ENCODE measurements at regions not wholly inside any gene's neighbourhood (a gene's known extent, or its start where the extent isn't known, plus 50 kb on each side); places are given as distances from the start of the nearest gene placed in this dataset.
"Not testable (repeated sequence)": the region's sequence is repeated elsewhere in the genome, so short reads cannot be mapped to it uniquely, and the experiment has no call there.

- Histone ChIP-seq H3K36me3 (no peaks in the 10 kb centered on the region), H3K27me3 (no peaks in the 10 kb centered on the region), H3K27ac (no peak overlapping the region), H3K9me3 (no peaks in the 10 kb centered on the region), H3K4me1 (no peaks in the 10 kb centered on the region), H3K4me3 (no peak overlapping the region)
- no peak for TF ChIP-seq CTCF (IDR thresholded peaks at IDR 0.05)
- intact Hi-C loops (cut with DNase I) = no loop called here
- 44 to 47% methylated on average over 1 of the region's 1 CpG for WGBS, 2 donors
- FAIRE-seq = no peak
- ATAC-seq = no peak
- DNase-seq = no peak
Measured at GRCh38 chr11:93907901-93908300, 57.5 kb upstream of the VSTM5 start.

GRCh38 chr11:93908689-93909088, 58.3 kb upstream of the VSTM5 start:
- intact Hi-C loops (cut with DNase I) = no loop called here
- ATAC-seq (no peak), DNase-seq (no peak), FAIRE-seq (no peak)
- 37 to 51% methylated on average over 2 of the region's 2 CpGs for WGBS, 2 donors
- H3K4me3 ChIP-seq = no peak overlapping the region
- no peaks in the 10 kb centered on the region for H3K27me3 ChIP-seq
- no peaks in the 10 kb centered on the region for H3K4me1 ChIP-seq
- TF ChIP-seq CTCF (IDR thresholded peaks at IDR 0.05) = no peak
- no peak overlapping the region for H3K27ac ChIP-seq
- H3K9me3 ChIP-seq = no peaks in the 10 kb centered on the region
- H3K36me3 ChIP-seq = no peaks in the 10 kb centered on the region

GRCh38 chr11:93917673-93918072, 67.3 kb upstream of the VSTM5 start:
- Histone ChIP-seq H3K4me1 (no peaks in the 10 kb centered on the region), H3K36me3 (no peaks in the 10 kb centered on the region), H3K27ac (no peak overlapping the region), H3K9me3 (no peaks in the 10 kb centered on the region), H3K4me3 (no peak overlapping the region), H3K27me3 (no peaks in the 10 kb centered on the region)
- no peak for FAIRE-seq
- TF ChIP-seq CTCF (IDR thresholded peaks at IDR 0.05) = no peak
- ATAC-seq = no peak
- intact Hi-C loops (cut with DNase I) = no loop called here
- no peak for DNase-seq
- 65 to 74% methylated on average over 5 of the region's 5 CpGs for WGBS, 2 donors

- Histone ChIP-seq H3K27me3 (no peaks in the 10 kb centered on the region), H3K9me3 (no peaks in the 10 kb centered on the region), H3K36me3 (no peaks in the 10 kb centered on the region), H3K27ac (no peak overlapping the region), H3K4me1 (no peaks in the 10 kb centered on the region), H3K4me3 (no peak overlapping the region)
- peak; percentile 38 to 86 (median 78) for ATAC-seq
- TF ChIP-seq CTCF (IDR thresholded peaks at IDR 0.05) = peak in 3 of 4 donors; percentile 24 to 50 (median 33)
- intact Hi-C loops (cut with DNase I) = no loop called here
- peak in 4 of 6 donors; percentile 18 to 59 (median 35) for DNase-seq
- WGBS, 2 donors = 21 to 31% methylated on average over 7 of the region's 7 CpGs
- FAIRE-seq = no peak
Measured at GRCh38 chr11:93921695-93922468, 71.5 kb upstream of the VSTM5 start.

GRCh38 chr11:93922830-93923229, 72.4 kb upstream of the VSTM5 start:
- Histone ChIP-seq H3K36me3 (no peaks in the 10 kb centered on the region), H3K4me3 (no peak overlapping the region), H3K27me3 (no peaks in the 10 kb centered on the region), H3K27ac (no peak overlapping the region), H3K4me1 (no peaks in the 10 kb centered on the region), H3K9me3 (no peaks in the 10 kb centered on the region)
- WGBS, 2 donors = 55 to 62% methylated on average over 4 of the region's 4 CpGs
- DNase-seq (no peak), ATAC-seq (peak in 1 of 4 donors; percentile 39), FAIRE-seq (no peak)
- TF ChIP-seq CTCF (IDR thresholded peaks at IDR 0.05) = no peak
- intact Hi-C loops (cut with DNase I) = no loop called here

- DNase-seq; FAIRE-seq; H3K9me3 ChIP-seq; H3K4me3 ChIP-seq; H3K4me1 ChIP-seq; H3K27me3 ChIP-seq; H3K27ac ChIP-seq; H3K36me3 ChIP-seq; intact Hi-C loops (cut with DNase I); ATAC-seq: not testable (repeated sequence)
- 78 to 79% methylated on average over 2 of the region's 2 CpGs for WGBS, 2 donors
Measured at GRCh38 chr11:93926099-93926498, 75.7 kb upstream of the VSTM5 start.
